ENCODE measurements at regions not wholly inside any gene's neighbourhood (a gene's known extent, or its start where the extent isn't known, plus 50 kb on each side); places are given as distances from the start of the nearest gene placed in this dataset.

- no peak for TF ChIP-seq CTCF (IDR thresholded peaks at IDR 0.05; ENCODE audit: extremely low read depth, missing control alignments)
- DNase-seq (ENCODE audit: low spot score), result no peak
Observed at GRCh38 chr10:9800571-9800970, 1217.1 kb upstream of the CELF2 start.

GRCh38 chr10:9807846-9808245 lies 1209.8 kb upstream of the CELF2 start:
- DNase-seq (ENCODE audit: low spot score), result no peak
- TF ChIP-seq CTCF (IDR thresholded peaks at IDR 0.05; ENCODE audit: extremely low read depth, missing control alignments), result no peak

- TF ChIP-seq CTCF (IDR thresholded peaks at IDR 0.05; ENCODE audit: extremely low read depth, missing control alignments), result no peak
- no peak for DNase-seq (ENCODE audit: low spot score)
Observed at GRCh38 chr10:9811601-9812000, 1206.1 kb upstream of the CELF2 start.

GRCh38 chr10:9814285-9814864 lies 1203.3 kb upstream of the CELF2 start:
- TF ChIP-seq CTCF (IDR thresholded peaks at IDR 0.05; ENCODE audit: extremely low read depth, missing control alignments), result no peak
- DNase-seq (ENCODE audit: low spot score), result no peak

- DNase-seq (ENCODE audit: low spot score), result no peak
- TF ChIP-seq CTCF (IDR thresholded peaks at IDR 0.05; ENCODE audit: extremely low read depth, missing control alignments), result no peak
Observed at GRCh38 chr10:9819756-9820494, 1197.7 kb upstream of the CELF2 start.

GRCh38 chr10:9823268-9823930 lies 1194.3 kb upstream of the CELF2 start:
- TF ChIP-seq CTCF (IDR thresholded peaks at IDR 0.05; ENCODE audit: extremely low read depth, missing control alignments), result no peak
- no peak for DNase-seq (ENCODE audit: low spot score)

- DNase-seq (ENCODE audit: low spot score), result no peak
- TF ChIP-seq CTCF (IDR thresholded peaks at IDR 0.05; ENCODE audit: extremely low read depth, missing control alignments), result no peak
Observed at GRCh38 chr10:9824631-9825071, 1193.0 kb upstream of the CELF2 start.

All from GM20000 (cell line).